Thyroid gland (tissue), 4 donors: ENCODE measurements at regions not wholly inside any gene's neighbourhood (a gene's known extent, or its start where the extent isn't known, plus 50 kb on each side); places are given as distances from the start of the nearest gene placed in this dataset.

ENCODE experiments used
- DNase-seq, 2 donors: peaks; one replicate each; pipeline ENCODE4 v3.0.0-alpha.2; 2019
- H3K27ac ChIP-seq, 3 donors: fragments of 200-600 bp; sonication (generic); 1 replicate in 2 of 3; 2 replicates in 1 of 3; pipeline ENCODE4 v1.5.1; 2016 to 2019; ENCODE audit warnings: mild to moderate bottlenecking in 1 of 3, moderate library complexity in 1 of 3
- H3K27me3 ChIP-seq: fragments of 200-600 bp; sonication (generic); one replicate; pipeline ENCODE4 v1.5.1; 2019
- H3K36me3 ChIP-seq, 2 donors: fragments of 200-600 bp; sonication (generic); one replicate each; pipeline ENCODE4 v1.5.1; 2016 to 2019
- H3K4me1 ChIP-seq, 2 donors: fragments of 200-600 bp; sonication (generic); one replicate each; pipeline ENCODE4 v1.5.1; 2017 to 2019
- H3K4me3 ChIP-seq, 3 donors: fragments of 200-600 bp; sonication (generic); replicated peaks in 1 of 3; 1 replicate in 2 of 3; 2 replicates in 1 of 3; pipeline ENCODE4 v1.5.1; 2016; ENCODE audit warnings: mild to moderate bottlenecking in 1 of 3
- H3K9me3 ChIP-seq: fragments of 200-600 bp; sonication (generic); one replicate; pipeline ENCODE4 v1.5.1; 2017
- CTCF ChIP-seq, 6 experiments: fragments of 200-600 bp in 3 of 6; fragments of 450-650 bp in 3 of 6; sonication (generic) in 3 of 6; IDR thresholded peaks; one replicate each; pipeline ENCODE4 v1.5.1; 2016 to 2019; ENCODE audit warnings: antibody characterized with exemption in 6 of 6, mild to moderate bottlenecking in 2 of 6, inconsistent platforms in 1 of 6, moderate library complexity in 1 of 6
- POLR2A ChIP-seq, 2 donors: fragments of 450-650 bp; IDR thresholded peaks; one replicate each; pipeline ENCODE4 v1.6.1; 2017; ENCODE audit warnings: antibody characterized with exemption in 2 of 2, mild to moderate bottlenecking in 2 of 2, moderate library complexity in 1 of 2
- WGBS, 2 donors: methylation state at CpG; one replicate each; pipeline ENCODE4 v1.1.5; 2017; 5-methylcytosine and 5-hydroxymethylcytosine counted together
- intact Hi-C: fragments of 100-400 bp; cut with DNase I; formaldehyde crosslinking; loops from one replicate; pipeline ENCODE4 v1.15.1; 2023

GRCh38 chr12:111022386-111022785 is 102.0 kb upstream of the MYL2 start:
- H3K4me3 ChIP-seq, result no peak overlapping the region
- H3K4me1 ChIP-seq, result no peaks in the 10 kb centered on the region
- intact Hi-C loops, result loop anchor here (5.0 kb wide), 2 partner anchors 275 to 290 kb away; no protein-coding TSS in a partner anchor
- no peak for TF ChIP-seq CTCF (IDR thresholded peaks at IDR 0.05)
- TF ChIP-seq POLR2A (IDR thresholded peaks at IDR 0.05), result no peak
- WGBS, 2 donors, result 86 to 90% methylated on average over 4 of the region's 4 CpGs
- no peak for DNase-seq
- no peak overlapping the region for H3K27ac ChIP-seq
- H3K9me3 ChIP-seq, result no peaks in the 10 kb centered on the region
- no peaks in the 10 kb centered on the region for H3K27me3 ChIP-seq
- no peaks in the 10 kb centered on the region for H3K36me3 ChIP-seq

DNA sequence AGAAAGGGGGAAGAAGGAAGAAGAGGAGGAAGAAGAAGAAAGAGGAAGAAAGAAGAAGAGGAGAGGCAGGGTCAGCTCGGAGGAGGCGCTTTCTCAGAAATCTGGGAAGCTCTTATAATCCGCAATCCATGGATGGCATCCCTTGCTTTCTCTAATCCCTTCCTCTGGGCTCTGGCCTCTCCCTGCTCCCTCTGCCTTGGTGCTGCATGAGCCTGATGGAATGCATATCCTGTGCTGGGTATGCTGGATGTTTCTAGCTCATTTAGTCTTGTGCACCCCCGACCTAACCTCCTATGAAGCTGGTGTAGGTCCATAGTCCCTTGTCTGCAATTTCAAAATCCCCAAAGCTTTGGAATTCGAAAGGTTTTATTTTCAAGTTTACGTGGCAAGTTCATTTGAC is 94.2 kb upstream of the MYL2 start:
- 78 to 82% methylated on average over 6 of the region's 6 CpGs for WGBS, 2 donors
- Histone ChIP-seq H3K9me3 (no peaks in the 10 kb centered on the region), H3K27me3 (no peaks in the 10 kb centered on the region), H3K27ac (no peak overlapping the region), H3K36me3 (no peaks in the 10 kb centered on the region), H3K4me1 (no peaks in the 10 kb centered on the region), H3K4me3 (no peak overlapping the region)
- intact Hi-C loops, result no loop called here
- TF ChIP-seq CTCF (IDR thresholded peaks at IDR 0.05) (no peak), POLR2A (IDR thresholded peaks at IDR 0.05) (no peak)
- no peak for DNase-seq

DNA sequence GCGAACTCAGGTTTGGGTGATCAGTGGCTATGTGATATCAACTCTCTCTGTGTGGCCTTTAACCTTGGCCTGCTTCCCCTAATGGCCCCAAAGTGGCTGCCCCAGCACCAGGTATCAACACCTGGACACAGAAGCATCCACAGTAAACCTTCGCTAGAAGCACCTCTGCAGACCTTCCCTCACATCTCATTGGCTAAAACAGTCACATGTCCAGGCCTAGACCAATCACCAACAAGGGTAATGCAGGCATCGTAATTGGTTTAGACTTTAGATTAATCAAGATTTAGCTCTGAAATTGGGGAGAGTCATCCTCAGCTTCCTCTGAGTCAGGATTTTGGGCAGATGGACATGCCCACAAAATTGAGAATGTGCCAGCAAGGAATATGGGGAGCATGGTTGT is 92.5 kb upstream of the MYL2 start:
- no peaks in the 10 kb centered on the region for H3K36me3 ChIP-seq
- no peaks in the 10 kb centered on the region for H3K27me3 ChIP-seq
- H3K4me1 ChIP-seq, result no peaks in the 10 kb centered on the region
- H3K9me3 ChIP-seq, result no peaks in the 10 kb centered on the region
- TF ChIP-seq POLR2A (IDR thresholded peaks at IDR 0.05), result no peak
- TF ChIP-seq CTCF (IDR thresholded peaks at IDR 0.05), result no peak
- DNase-seq, result no peak
- intact Hi-C loops, result no loop called here
- no peak overlapping the region for H3K4me3 ChIP-seq
- 88 to 96% methylated on average over 3 of the region's 3 CpGs for WGBS, 2 donors
- no peak overlapping the region for H3K27ac ChIP-seq

- TF ChIP-seq CTCF (IDR thresholded peaks at IDR 0.05), result no peak
- TF ChIP-seq POLR2A (IDR thresholded peaks at IDR 0.05), result no peak
- no peaks in the 10 kb centered on the region for H3K9me3 ChIP-seq
- WGBS, 2 donors, result 92 to 93% methylated on average over 15 of the region's 15 CpGs
- intact Hi-C loops, result no loop called here
- DNase-seq, result no peak
- no peak overlapping the region for H3K4me3 ChIP-seq
- no peaks in the 10 kb centered on the region for H3K4me1 ChIP-seq
- H3K36me3 ChIP-seq, result no peaks in the 10 kb centered on the region
- H3K27me3 ChIP-seq, result no peaks in the 10 kb centered on the region
- no peak overlapping the region for H3K27ac ChIP-seq
These were observed 91.7 kb upstream of the MYL2 start for GRCh38 chr12:111011999-111012600.

GRCh38 chr12:111010916-111011657 is 90.7 kb upstream of the MYL2 start:
- WGBS, 2 donors, result 84 to 89% methylated on average over 6 of the region's 6 CpGs
- intact Hi-C loops, result no loop called here
- H3K27me3 ChIP-seq, result no peaks in the 10 kb centered on the region

More at GRCh38 chr12:111010916-111011657, 90.7 kb upstream of the MYL2 start:
- Histone ChIP-seq H3K4me3 (no peak overlapping the region), H3K4me1 (no peaks in the 10 kb centered on the region), H3K27ac (no peak overlapping the region), H3K36me3 (no peaks in the 10 kb centered on the region), H3K9me3 (no peaks in the 10 kb centered on the region)
- no peak for DNase-seq
- TF ChIP-seq POLR2A (IDR thresholded peaks at IDR 0.05) (no peak), CTCF (IDR thresholded peaks at IDR 0.05) (no peak)
